NCI-H1694 (cell line): ENCODE measurements at regions not wholly inside any gene's neighbourhood (a gene's known extent, or its start where the extent isn't known, plus 50 kb on each side); places are given as distances from the start of the nearest gene placed in this dataset.
"Not testable (repeated sequence)": the region's sequence is repeated elsewhere in the genome, so short reads cannot be mapped to it uniquely, and the experiment has no call there.

Experiments used
- DNase-seq: peaks from one replicate; lab custom pipeline; 2025; lab: John Stamatoyannopoulos, UW

GRCh38 chr6:15121443-15121842 is 124.4 kb upstream of the JARID2 start:
- no peak for DNase-seq

GRCh38 chr6:15121977-15122550 is 123.8 kb upstream of the JARID2 start:
- DNase-seq, result no peak

GRCh38 chr6:15129887-15130286 is 116.0 kb upstream of the JARID2 start:
- no peak for DNase-seq

GRCh38 chr6:15131234-15131633 is 114.6 kb upstream of the JARID2 start:
- DNase-seq, result no peak

GRCh38 chr6:15131651-15132061 is 114.2 kb upstream of the JARID2 start:
- peak; percentile 97 for DNase-seq

- no peak for DNase-seq
Observed at GRCh38 chr6:15132167-15132566, 113.7 kb upstream of the JARID2 start.

- DNase-seq, result no peak
Observed at GRCh38 chr6:15132854-15133670, 112.8 kb upstream of the JARID2 start.

GRCh38 chr6:15137086-15137485 is 108.8 kb upstream of the JARID2 start:
- DNase-seq, result no peak

GRCh38 chr6:15143086-15143485 is 102.8 kb upstream of the JARID2 start:
- DNase-seq, result no peak

GRCh38 chr6:15143540-15143939 is 102.3 kb upstream of the JARID2 start:
- DNase-seq, result no peak

GRCh38 chr6:15145821-15146220 is 100.0 kb upstream of the JARID2 start:
- DNase-seq, result no peak

- no peak for DNase-seq
Observed at GRCh38 chr6:15147827-15148226, 98.0 kb upstream of the JARID2 start.

GRCh38 chr6:15148356-15148946 is 97.4 kb upstream of the JARID2 start:
- peak; percentile 98 for DNase-seq

GRCh38 chr6:15150207-15150606 is 95.7 kb upstream of the JARID2 start:
- DNase-seq, result no peak

- DNase-seq, result no peak
Observed at GRCh38 chr6:15152700-15153099, 93.2 kb upstream of the JARID2 start.

GRCh38 chr6:15153191-15153590 is 92.7 kb upstream of the JARID2 start:
- no peak for DNase-seq

GRCh38 chr6:15157479-15157878 is 88.4 kb upstream of the JARID2 start:
- DNase-seq, result no peak

GRCh38 chr6:15158821-15159619 is 86.8 kb upstream of the JARID2 start:
- no peak for DNase-seq

GRCh38 chr6:15160812-15161211 is 85.1 kb upstream of the JARID2 start:
- no peak for DNase-seq

GRCh38 chr6:15164855-15165254 is 81.0 kb upstream of the JARID2 start:
- DNase-seq, result not testable (repeated sequence)

GRCh38 chr6:15166121-15166520 is 79.7 kb upstream of the JARID2 start:
- no peak for DNase-seq

- DNase-seq, result no peak
Observed at GRCh38 chr6:15170126-15170525, 75.7 kb upstream of the JARID2 start.

- DNase-seq, result no peak
Observed at GRCh38 chr6:15171026-15171425, 74.8 kb upstream of the JARID2 start.
